ENCODE measurements at regions not wholly inside any gene's neighbourhood (a gene's known extent, or its start where the extent isn't known, plus 50 kb on each side); places are given as distances from the start of the nearest gene placed in this dataset.

GRCh38 chr5:89706731-89707130, 702.8 kb downstream of the CETN3 start:
- no CpG with 5 or more reads among the region's 1 CpG for WGBS, 2 experiments (ENCODE audit: extremely low coverage in 2 of 2, insufficient read length in 1 of 2)
- Histone ChIP-seq H3K4me2 (ENCODE audit: low read depth, low read length) (no peak overlapping the region), H3K4me3 (ENCODE audit: insufficient read depth, low read depth, low read length) (no peak overlapping the region), H2AK9ac (replicated peaks; ENCODE audit: low read depth, low read length, poor library complexity) (no peak overlapping the region), H2BK120ac (ENCODE audit: low read depth, low read length) (no peak overlapping the region), H3K23ac (ENCODE audit: low read depth, low read length) (no peak overlapping the region), H3K18ac (ENCODE audit: low read depth, low read length) (no peak overlapping the region), H3K27me3 (ENCODE audit: control insufficient read depth, insufficient read depth, low read length) (no peaks in the 10 kb centered on the region), H3K79me1 (ENCODE audit: low read depth in 1 of 2, low read length in 2 of 2) (no peaks in the 10 kb centered on the region), H2BK15ac (ENCODE audit: low read depth, low read length) (no peak overlapping the region), H4K5ac (ENCODE audit: low read depth, low read length) (no peak overlapping the region), H4K20me1 (ENCODE audit: insufficient read depth, low read length) (no peaks in the 10 kb centered on the region), H4K8ac (ENCODE audit: low read depth in 2 of 2, low read length in 2 of 2) (no peak overlapping the region), H3K27ac (ENCODE audit: insufficient read depth, low read length) (no peak overlapping the region), H2AK5ac (ENCODE audit: low read depth, low read length) (no peak overlapping the region), H3K36me3 (ENCODE audit: control insufficient read depth, insufficient read depth, low read length) (no peaks in the 10 kb centered on the region), H2AFZ (replicated peaks; ENCODE audit: low read length, poor library complexity) (no peak overlapping the region), H3K14ac (replicated peaks; ENCODE audit: low read depth, low read length) (no peak overlapping the region), H2BK20ac (ENCODE audit: low read depth, low read length) (no peak overlapping the region), H3K9me1 (ENCODE audit: insufficient read depth, low read length) (no peaks in the 10 kb centered on the region), H3K9me3 (ENCODE audit: control insufficient read depth, insufficient read depth, low read length) (no peaks in the 10 kb centered on the region), H3K9ac (ENCODE audit: low read depth, low read length) (no peak overlapping the region), H3K4ac (ENCODE audit: low read depth, low read length) (no peak overlapping the region), H3K4me1 (ENCODE audit: control insufficient read depth, insufficient read depth, low read length) (no peaks in the 10 kb centered on the region), H4K91ac (ENCODE audit: insufficient read depth, low read depth, low read length) (no peak overlapping the region), H2BK5ac (ENCODE audit: low read depth, low read length, poor library complexity, severe bottlenecking) (no peak overlapping the region), H3K56ac (ENCODE audit: extremely low read depth, insufficient read depth, low read length) (no peak overlapping the region)
- ChIA-PET CTCF (no interaction called here), POLR2A (ENCODE audit: unreplicated experiment) (no interaction called here)
- dilution Hi-C loops (cut with HindIII; ENCODE audit: low sequenced_read_pairs, unreplicated experiment) = no loop called here
- intact Hi-C loops (cut with micrococcal nuclease) = no loop called here
- no peak for TF ChIP-seq RFX5 (IDR thresholded peaks at IDR 0.05; ENCODE audit: low read depth, low read length)
- TF ChIP-seq CEBPB (IDR thresholded peaks at IDR 0.05; ENCODE audit: low read depth, low read length) = no peak
- no peak for TF ChIP-seq USF2 (IDR thresholded peaks at IDR 0.05; ENCODE audit: low read depth, low read length)
- no peak for TF ChIP-seq CHD1 (IDR thresholded peaks at IDR 0.05; ENCODE audit: low read depth, low read length)
- no peak for TF ChIP-seq MXI1 (IDR thresholded peaks at IDR 0.05; ENCODE audit: borderline replicate concordance, low read depth, low read length)
- no peak for TF ChIP-seq MAZ (IDR thresholded peaks at IDR 0.05; ENCODE audit: borderline replicate concordance, low read depth, low read length)
- TF ChIP-seq CTCF (conservative IDR thresholded peaks at IDR 0.05; ENCODE audit: low read depth, low read length) = no peak
- no peak for TF ChIP-seq NFE2L2 (IDR thresholded peaks at IDR 0.05; ENCODE audit: low read depth, low read length)
- no TSS peak for BruUV-seq (replicated peaks)
- ATAC-seq (ENCODE audit: low read depth) (no peak), DNase-seq (no peak)
- in situ Hi-C loops (cut with MboI; ENCODE audit: low sequenced_read_pairs) = no loop called here
